ENCODE measurements at regions not wholly inside any gene's neighbourhood (a gene's known extent, or its start where the extent isn't known, plus 50 kb on each side); places are given as distances from the start of the nearest gene placed in this dataset.

DNA sequence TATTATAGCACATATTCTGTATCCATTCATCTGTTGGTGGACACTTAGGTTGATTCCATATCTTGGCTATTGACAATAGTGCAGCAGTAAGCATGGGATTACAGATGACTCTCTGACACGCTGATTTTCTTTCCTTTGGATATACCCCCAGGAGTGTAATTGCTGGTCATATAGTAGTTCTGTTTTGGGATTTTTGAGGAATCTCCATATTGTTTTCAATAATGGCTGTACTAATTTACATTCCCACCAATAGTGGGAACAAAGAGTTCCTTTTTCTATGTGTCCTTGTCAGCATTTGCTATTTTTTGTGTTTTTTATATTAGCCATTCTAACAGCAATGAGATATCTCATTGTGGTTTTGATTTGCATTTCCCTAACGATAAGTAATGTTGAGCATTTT, 309.0 kb upstream of the JARID2 start:
- no peak for TF ChIP-seq CTCF (IDR thresholded peaks at IDR 0.05; ENCODE audit: low read depth, low read length, poor library complexity, severe bottlenecking)
- no peak for TF ChIP-seq EZH2phosphoT487 (IDR thresholded peaks at IDR 0.05; ENCODE audit: borderline replicate concordance, low read length)
